Common myeloid progenitor, CD34-positive (primary cell): ENCODE measurements at regions not wholly inside any gene's neighbourhood (a gene's known extent, or its start where the extent isn't known, plus 50 kb on each side); places are given as distances from the start of the nearest gene placed in this dataset.

Source experiments
- CTCF ChIA-PET: fragments of 350-600 bp; sonication (Branson Sonifier 250); formaldehyde crosslinking; loops from one replicate; lab custom pipeline; 2021; ENCODE audit warnings: antibody characterized with exemption; lab: Charles Lee
- POLR2A ChIA-PET: fragments of 350-600 bp; sonication (Branson Sonifier 250); formaldehyde crosslinking; loops from one replicate; lab custom pipeline; 2021; ENCODE audit warnings: antibody characterized with exemption; lab: Charles Lee
- DNase-seq, 3 donors: peaks; one replicate each; pipeline versions ENCODE4 v3.0.0 to v3.0.0-alpha.2; 2013
- H3K27ac ChIP-seq, 2 experiments: 1 replicate in 1 of 2; 2 replicates in 1 of 2; pipeline ENCODE4 v1.7.0; 2013; ENCODE audit warnings: inconsistent platforms in 2 of 2, low read length in 2 of 2, mild to moderate bottlenecking in 2 of 2, low read depth in 1 of 2, moderate library complexity in 1 of 2; ENCODE audit not compliant: severe bottlenecking in 2 of 2, insufficient read depth in 1 of 2, poor library complexity in 1 of 2
- H3K27me3 ChIP-seq, 5 experiments: replicated peaks in 2 of 5; 1 replicate in 3 of 5; 2 replicates in 2 of 5; pipeline versions ENCODE4 v1.6.1 to v1.7.0; 2013; ENCODE audit warnings: low read length in 4 of 5, mild to moderate bottlenecking in 2 of 5, moderate library complexity in 2 of 5, inconsistent platforms in 1 of 5; ENCODE audit not compliant: insufficient read depth in 5 of 5, control insufficient read depth in 4 of 5
- H3K36me3 ChIP-seq, 4 experiments: 1 replicate in 2 of 4; 2 replicates in 2 of 4; pipeline versions ENCODE4 v1.6.1 to v1.7.0; 2013; ENCODE audit warnings: low read length in 3 of 4, control low read depth in 1 of 4, mild to moderate bottlenecking in 1 of 4; ENCODE audit not compliant: control insufficient read depth in 4 of 4, insufficient read depth in 4 of 4
- H3K4me1 ChIP-seq, 4 experiments: 1 replicate in 3 of 4; 2 replicates in 1 of 4; pipeline versions ENCODE4 v1.6.1 to v1.7.1; 2013; ENCODE audit warnings: low read length in 3 of 4, mild to moderate bottlenecking in 3 of 4, control low read depth in 1 of 4, inconsistent platforms in 1 of 4, moderate library complexity in 1 of 4; ENCODE audit not compliant: control insufficient read depth in 4 of 4, insufficient read depth in 4 of 4; ENCODE audit errors: control extremely low read depth in 1 of 4
- H3K4me3 ChIP-seq, 7 experiments: 1 replicate in 4 of 7; 2 replicates in 3 of 7; pipeline versions ENCODE4 v1.5.1 to v1.7.0; 2013; ENCODE audit warnings: mild to moderate bottlenecking in 7 of 7, low read length in 6 of 7, moderate library complexity in 6 of 7, inconsistent platforms in 2 of 7, low read depth in 2 of 7, control low read depth in 1 of 7; ENCODE audit not compliant: insufficient read depth in 4 of 7, control insufficient read depth in 1 of 7; ENCODE audit errors: extremely low read depth in 1 of 7
- H3K9me3 ChIP-seq, 5 experiments: 1 replicate in 4 of 5; 2 replicates in 1 of 5; pipeline versions ENCODE4 v1.6.1 to v1.7.1; 2013; ENCODE audit warnings: low read length in 4 of 5, mild to moderate bottlenecking in 2 of 5, inconsistent platforms in 1 of 5, low read depth in 1 of 5, moderate library complexity in 1 of 5; ENCODE audit not compliant: control insufficient read depth in 4 of 5, insufficient read depth in 2 of 5; ENCODE audit errors: control extremely low read depth in 1 of 5
- WGBS: methylation state at CpG from one replicate; pipeline ENCODE4 v1.1.5; 2013; ENCODE audit not compliant: insufficient coverage; 5-methylcytosine and 5-hydroxymethylcytosine counted together

DNA sequence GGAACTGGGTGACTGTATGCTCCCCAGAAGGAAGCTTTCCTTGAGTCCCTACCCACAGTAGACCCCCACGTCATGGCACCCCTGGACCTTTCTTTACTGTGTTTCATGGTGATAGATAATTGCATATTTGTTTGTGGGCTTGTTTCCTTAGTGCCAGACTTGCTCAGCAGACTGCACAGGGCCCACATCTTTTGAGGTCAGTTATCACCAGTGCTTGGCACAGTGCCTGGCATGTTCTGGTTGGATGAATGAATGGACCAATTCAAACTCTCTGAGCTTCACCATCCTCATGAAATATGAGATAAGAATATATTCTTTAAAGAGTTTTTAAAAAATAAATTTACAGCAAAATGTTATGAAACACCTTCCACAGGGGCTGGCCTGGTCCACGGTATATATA, 78.4 kb upstream of the EMX2 start:
- no peak for DNase-seq
- peaks cover 0 to 3% (median 0%) of the 10 kb centered on the region in 5 experiments for H3K27me3 ChIP-seq
- POLR2A ChIA-PET: no interaction called here
- H3K9me3 ChIP-seq: peaks cover 0 to 4% (median 0%) of the 10 kb centered on the region in 5 experiments
- H3K4me3 ChIP-seq: no peak overlapping the region
- H3K4me1 ChIP-seq: peaks cover 0 to 10% (median 2%) of the 10 kb centered on the region in 4 experiments
- no CpG with 5 or more reads among the region's 2 CpGs for WGBS
- no peak overlapping the region for H3K27ac ChIP-seq
- no peaks in the 10 kb centered on the region for H3K36me3 ChIP-seq
- CTCF ChIA-PET: interaction anchor here (0.9 to 1.5 kb wide), 3 partner anchors 14 to 246 kb away, joined by 3 to 5 read pairs (median 4); no protein-coding TSS in a partner anchor

DNA sequence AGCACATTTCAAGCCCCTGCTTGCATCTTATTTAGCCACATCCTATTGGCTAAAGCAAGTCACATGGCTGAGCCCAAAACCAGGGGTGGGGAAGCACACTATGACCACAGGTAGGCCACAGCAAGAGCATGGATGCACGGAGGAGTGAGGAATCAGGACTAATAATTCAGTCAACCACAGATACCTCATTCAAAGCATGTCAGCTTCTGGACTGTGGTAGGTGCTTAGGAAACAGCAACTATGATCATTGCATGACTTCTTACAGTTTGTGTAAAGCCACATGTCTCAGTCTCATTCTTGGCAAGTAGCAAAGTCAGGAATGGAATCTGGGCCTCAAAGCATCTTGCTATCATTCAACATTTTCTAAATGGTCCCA, 79.0 kb upstream of the EMX2 start:
- H3K27ac ChIP-seq: no peak overlapping the region
- no peak overlapping the region for H3K4me3 ChIP-seq
- CTCF ChIA-PET: interaction anchor here (0.7 to 1.3 kb wide), 3 partner anchors 21 to 239 kb away, joined by 3 to 4 read pairs (median 3); no protein-coding TSS in a partner anchor
- WGBS: 100% methylated on average over 1 of the region's 1 CpG
- peaks cover 0 to 4% (median 0%) of the 10 kb centered on the region in 5 experiments for H3K9me3 ChIP-seq
- H3K27me3 ChIP-seq: peaks cover 0 to 6% (median 4%) of the 10 kb centered on the region in 5 experiments
- peaks cover 0 to 10% (median 2%) of the 10 kb centered on the region in 4 experiments for H3K4me1 ChIP-seq
- POLR2A ChIA-PET: no interaction called here
- no peaks in the 10 kb centered on the region for H3K36me3 ChIP-seq
- no peak for DNase-seq

DNA sequence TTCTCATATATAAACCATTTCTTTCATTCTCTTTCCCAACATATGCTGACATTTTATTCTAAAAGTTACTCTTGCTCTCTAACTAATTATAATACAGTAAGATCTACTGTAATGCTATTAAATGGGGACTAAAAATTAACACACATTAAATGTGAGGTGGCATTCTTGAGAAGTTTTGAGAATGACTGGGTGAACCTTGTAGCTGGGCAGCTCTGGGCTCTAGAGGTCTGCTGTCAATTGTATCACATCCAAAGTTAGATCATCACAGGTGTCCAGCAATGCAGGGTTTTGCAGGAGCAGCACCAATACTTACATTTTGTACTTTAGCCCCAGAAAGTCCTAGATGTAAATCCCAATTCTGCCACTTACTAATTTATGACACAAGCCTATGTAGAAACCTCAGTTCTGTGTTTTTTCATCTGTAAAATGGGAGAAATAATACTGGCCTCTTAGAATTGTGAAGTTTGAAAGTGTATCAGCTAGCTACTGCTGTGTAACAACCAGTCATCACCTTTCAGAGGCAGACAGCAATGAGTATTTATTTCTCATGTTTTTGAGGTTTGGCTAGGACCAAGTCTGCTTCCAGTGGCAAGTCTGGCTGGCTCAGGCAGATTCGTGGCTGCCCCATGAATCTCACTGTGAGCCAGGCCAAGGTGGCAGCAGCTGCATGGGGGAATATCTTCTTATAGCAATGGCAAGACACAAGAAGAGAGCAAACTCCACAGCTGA, 79.6 kb upstream of the EMX2 start:
- Histone ChIP-seq H3K4me3 (no peak overlapping the region), H3K9me3 (peaks cover 0 to 4% (median 0%) of the 10 kb centered on the region in 5 experiments), H3K4me1 (peaks cover 0 to 10% (median 3%) of the 10 kb centered on the region in 4 experiments), H3K27me3 (peaks cover 0 to 11% (median 6%) of the 10 kb centered on the region in 5 experiments), H3K27ac (no peak overlapping the region), H3K36me3 (no peaks in the 10 kb centered on the region)
- POLR2A ChIA-PET: no interaction called here
- DNase-seq: no peak
- CTCF ChIA-PET: interaction anchor here (0.7 to 3.4 kb wide), 6 partner anchors 20 to 239 kb away, joined by 3 to 14 read pairs (median 4); no protein-coding TSS in a partner anchor
- 100% methylated on average over 1 of the region's 1 CpG for WGBS

DNA sequence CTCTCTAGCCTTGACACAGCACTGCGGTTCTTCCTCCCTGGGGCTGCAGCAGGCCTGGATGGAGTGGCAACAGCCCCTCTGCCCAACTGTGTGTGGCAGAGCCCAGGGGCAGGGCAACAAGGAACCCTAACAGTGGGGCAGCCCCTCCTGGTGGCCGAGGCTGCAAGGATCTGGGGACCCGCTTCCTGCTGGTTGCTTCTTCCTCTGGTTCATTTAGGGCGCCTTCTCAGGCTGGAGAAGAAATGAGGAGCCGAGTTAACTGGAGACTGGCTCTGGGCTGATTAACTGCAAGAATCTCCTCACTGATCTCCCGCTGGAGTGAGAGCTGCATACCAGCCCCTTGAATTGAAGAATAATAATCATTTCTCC, 80.1 kb upstream of the EMX2 start:
- H3K27me3 ChIP-seq: peaks cover 0 to 14% (median 8%) of the 10 kb centered on the region in 5 experiments
- H3K9me3 ChIP-seq: peaks cover 0 to 4% (median 0%) of the 10 kb centered on the region in 5 experiments
- DNase-seq: peak; percentile 43 to 64 (median 55)
- peaks cover 0 to 16% (median 8%) of the 10 kb centered on the region in 4 experiments for H3K4me1 ChIP-seq
- no peaks in the 10 kb centered on the region for H3K36me3 ChIP-seq
- H3K27ac ChIP-seq: no peak overlapping the region
- WGBS: 52% methylated on average over 5 of the region's 6 CpGs
- ChIA-PET POLR2A (no interaction called here), CTCF (interaction anchor here (0.8 to 3.4 kb wide), 9 partner anchors 10 to 245 kb away, joined by 3 to 14 read pairs (median 5); no protein-coding TSS in a partner anchor)
- H3K4me3 ChIP-seq: no peak overlapping the region

DNA sequence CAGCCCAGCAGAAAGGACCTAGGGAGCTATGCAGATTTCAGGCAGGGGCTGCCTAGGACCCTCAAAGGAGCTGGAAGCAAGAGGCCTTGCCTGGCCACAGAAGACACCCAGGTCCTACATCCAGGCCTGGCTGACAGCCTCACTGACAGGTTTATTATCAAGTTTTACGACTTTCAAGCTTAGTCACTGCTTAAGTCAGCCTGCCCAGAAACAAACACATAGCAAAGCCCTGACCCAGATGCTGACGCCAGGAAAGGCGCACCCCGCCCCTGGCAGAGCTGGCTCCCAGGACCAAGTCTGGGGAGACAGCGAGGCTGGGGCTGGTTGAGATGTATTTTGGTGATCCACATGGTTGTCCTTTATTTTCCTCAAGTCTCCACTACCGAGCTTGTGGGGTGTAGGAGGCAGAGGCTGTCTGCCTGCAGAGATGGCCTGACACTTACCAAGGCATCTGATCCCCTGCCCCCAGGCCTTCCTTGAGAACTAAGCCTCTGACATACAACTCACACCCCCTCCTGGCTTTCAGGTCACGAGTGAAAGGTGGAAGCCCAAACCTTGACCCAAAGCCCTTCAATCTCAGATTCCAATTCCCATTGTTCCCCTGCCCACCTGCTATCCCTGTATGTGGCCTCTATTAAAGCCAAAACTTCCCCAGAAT, 80.7 kb upstream of the EMX2 start:
- POLR2A ChIA-PET: no interaction called here
- Histone ChIP-seq H3K27ac (no peak overlapping the region), H3K27me3 (peaks cover 0 to 19% (median 10%) of the 10 kb centered on the region in 5 experiments), H3K36me3 (no peaks in the 10 kb centered on the region), H3K9me3 (peaks cover 0 to 4% (median 0%) of the 10 kb centered on the region in 5 experiments), H3K4me3 (no peak overlapping the region), H3K4me1 (peaks cover 0 to 21% (median 13%) of the 10 kb centered on the region in 4 experiments)
- WGBS: 53% methylated on average over 5 of the region's 7 CpGs
- peak in 2 of 3 donors; percentile 28 to 58 for DNase-seq
- CTCF ChIA-PET: interaction anchor here (0.8 to 3.4 kb wide), 15 partner anchors 9 to 245 kb away, joined by 3 to 15 read pairs (median 4); no protein-coding TSS in a partner anchor

DNA sequence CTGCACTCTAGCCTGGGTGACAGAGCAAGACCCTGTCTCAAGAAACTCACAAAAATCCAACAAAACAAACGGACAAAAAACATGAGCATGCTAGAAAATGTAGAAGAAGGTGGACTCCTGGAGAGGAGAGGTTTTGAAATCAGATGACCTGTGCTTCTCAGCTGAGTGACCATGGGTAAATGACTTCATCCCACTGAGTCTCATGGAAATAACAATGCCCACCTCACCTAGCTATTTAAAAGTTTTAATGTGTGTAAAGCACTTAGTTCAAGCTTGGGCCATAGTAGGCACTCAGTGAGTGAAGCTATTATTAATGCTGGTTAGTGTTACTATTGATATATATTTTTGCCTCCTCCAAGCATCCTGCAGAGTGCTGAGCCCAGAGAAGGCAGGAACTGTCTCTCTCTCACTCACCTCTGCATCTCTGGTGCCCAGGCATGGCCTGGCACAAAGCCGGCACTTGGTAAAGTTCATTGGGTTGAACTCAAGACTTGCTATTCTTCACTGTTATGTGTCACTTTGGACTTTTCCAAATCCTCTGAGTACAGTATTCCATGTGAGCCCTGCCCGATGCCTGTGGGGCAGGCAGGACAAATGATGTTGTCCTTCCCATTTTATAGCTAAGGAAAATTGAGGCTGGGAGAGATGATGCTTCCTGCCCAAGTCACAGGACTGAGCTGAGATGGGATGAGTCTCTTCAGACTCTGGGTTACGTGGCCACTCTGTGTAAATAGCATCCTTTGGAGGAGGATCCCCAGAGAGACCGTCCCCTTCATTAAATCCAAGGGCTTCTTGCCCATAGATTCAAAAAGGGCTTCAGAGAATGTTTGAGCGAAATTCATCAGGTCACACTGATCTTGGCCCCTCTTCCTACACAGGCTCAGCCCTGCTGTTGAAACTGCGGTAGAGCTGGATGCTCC, 81.4 kb upstream of the EMX2 start:
- ChIA-PET POLR2A (no interaction called here), CTCF (interaction anchor here (0.8 to 3.4 kb wide), 15 partner anchors 8 to 244 kb away, joined by 3 to 15 read pairs (median 4); no protein-coding TSS in a partner anchor)
- peaks cover 1 to 29% (median 20%) of the 10 kb centered on the region in 4 experiments for H3K4me1 ChIP-seq
- H3K9me3 ChIP-seq: peaks cover 0 to 4% (median 0%) of the 10 kb centered on the region in 5 experiments
- WGBS: 100% methylated on average over 5 of the region's 7 CpGs
- peaks cover 0 to 22% (median 13%) of the 10 kb centered on the region in 5 experiments for H3K27me3 ChIP-seq
- no peak for DNase-seq
- H3K4me3 ChIP-seq: no peak overlapping the region
- no peak overlapping the region for H3K27ac ChIP-seq
- H3K36me3 ChIP-seq: no peaks in the 10 kb centered on the region
